ENCODE measurements at regions not wholly inside any gene's neighbourhood (a gene's known extent, or its start where the extent isn't known, plus 50 kb on each side); places are given as distances from the start of the nearest gene placed in this dataset.
"Not testable (repeated sequence)": the region's sequence is repeated elsewhere in the genome, so short reads cannot be mapped to it uniquely, and the experiment has no call there.

- WGBS (ENCODE audit: extremely low coverage, insufficient coverage, insufficient read length) = no CpG with 5 or more reads among the region's 11 CpGs
- H3K9me3 ChIP-seq (ENCODE audit: insufficient read depth, low read depth, low read length); DNase-seq; H2BK12ac ChIP-seq (ENCODE audit: low read length); H4K8ac ChIP-seq (ENCODE audit: low read depth, low read length); H3K23ac ChIP-seq (ENCODE audit: low read length); H3K4me2 ChIP-seq (ENCODE audit: low read length); H3K79me2 ChIP-seq (ENCODE audit: control insufficient read depth, insufficient read depth, low read length, poor library complexity); H4K12ac ChIP-seq (ENCODE audit: low read depth, low read length); H3K4me3 ChIP-seq (ENCODE audit: low read depth, low read length); H2BK5ac ChIP-seq (ENCODE audit: low read depth, low read length, poor library complexity); H4K91ac ChIP-seq (ENCODE audit: low read depth, low read length); H3K27me3 ChIP-seq (ENCODE audit: insufficient read depth, low read length); H3K9ac ChIP-seq (ENCODE audit: low read length); H3K4ac ChIP-seq (ENCODE audit: low read depth, low read length); H2AFZ ChIP-seq (ENCODE audit: insufficient read depth, low read length, poor library complexity); H3K79me1 ChIP-seq (ENCODE audit: low read length); H2BK120ac ChIP-seq (ENCODE audit: insufficient read depth, low read length, poor library complexity); H3K18ac ChIP-seq (ENCODE audit: low read length); H3K4me1 ChIP-seq (ENCODE audit: control insufficient read depth in 1 of 2, insufficient read depth in 2 of 2, low read length in 2 of 2); H3K27ac ChIP-seq (ENCODE audit: low read depth, low read length); H3K14ac ChIP-seq (ENCODE audit: low read length); H3K36me3 ChIP-seq (ENCODE audit: control insufficient read depth in 1 of 2, insufficient read depth in 2 of 2, low read length in 2 of 2); H2AK5ac ChIP-seq (ENCODE audit: low read length): not testable (repeated sequence)
These were observed 165.8 kb upstream of the COPS8 start for GRCh38 chr2:236919801-236920379.

DNA sequence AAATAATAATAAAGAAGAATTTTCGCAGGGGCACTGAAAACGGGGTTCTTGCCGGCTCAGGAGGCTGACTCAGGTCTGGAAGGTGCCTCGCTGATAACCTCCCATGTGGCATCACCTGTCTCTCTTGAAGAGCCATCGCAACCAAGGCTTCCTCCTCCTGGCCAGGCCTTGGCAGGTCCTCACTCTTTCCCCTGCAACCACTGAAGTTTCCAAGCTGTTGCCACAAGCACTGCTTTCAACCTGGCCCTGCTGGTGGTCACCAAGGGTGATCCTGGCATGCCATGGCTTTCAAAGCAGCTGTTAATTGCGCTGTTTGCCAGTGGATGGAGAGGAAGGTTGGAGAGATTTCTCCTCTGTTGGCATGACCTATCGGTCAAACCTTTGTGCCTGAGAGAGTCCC, 163.6 kb upstream of the COPS8 start:
- Histone ChIP-seq H4K12ac (ENCODE audit: low read depth, low read length) (no peak overlapping the region), H3K23ac (ENCODE audit: low read length) (no peak overlapping the region), H3K9ac (ENCODE audit: low read length) (no peak overlapping the region), H3K14ac (ENCODE audit: low read length) (no peak overlapping the region), H3K4me2 (ENCODE audit: low read length) (no peak overlapping the region), H3K36me3 (ENCODE audit: control insufficient read depth in 1 of 2, insufficient read depth in 2 of 2, low read length in 2 of 2) (no peaks in the 10 kb centered on the region), H3K18ac (ENCODE audit: low read length) (no peak overlapping the region), H3K79me2 (ENCODE audit: control insufficient read depth, insufficient read depth, low read length, poor library complexity) (no peaks in the 10 kb centered on the region), H4K8ac (ENCODE audit: low read depth, low read length) (no peak overlapping the region), H2AFZ (ENCODE audit: insufficient read depth, low read length, poor library complexity) (no peak overlapping the region), H2BK5ac (ENCODE audit: low read depth, low read length, poor library complexity) (no peak overlapping the region), H3K9me3 (ENCODE audit: insufficient read depth, low read depth, low read length) (no peaks in the 10 kb centered on the region), H3K4me1 (ENCODE audit: control insufficient read depth in 1 of 2, insufficient read depth in 2 of 2, low read length in 2 of 2) (peaks cover 2 to 6% of the 10 kb centered on the region in 2 experiments), H2BK12ac (ENCODE audit: low read length) (no peak overlapping the region), H2AK5ac (ENCODE audit: low read length) (no peak overlapping the region), H2BK120ac (ENCODE audit: insufficient read depth, low read length, poor library complexity) (no peak overlapping the region), H3K27ac (ENCODE audit: low read depth, low read length) (no peak overlapping the region), H4K91ac (ENCODE audit: low read depth, low read length) (no peak overlapping the region), H3K79me1 (ENCODE audit: low read length) (peaks cover 2% of the 10 kb centered on the region), H3K27me3 (ENCODE audit: insufficient read depth, low read length) (no peaks in the 10 kb centered on the region), H3K4me3 (ENCODE audit: low read depth, low read length) (no peak overlapping the region), H3K4ac (ENCODE audit: low read depth, low read length) (no peak overlapping the region)
- WGBS (ENCODE audit: extremely low coverage, insufficient coverage, insufficient read length) = no CpG with 5 or more reads among the region's 7 CpGs
- DNase-seq = no peak

DNA sequence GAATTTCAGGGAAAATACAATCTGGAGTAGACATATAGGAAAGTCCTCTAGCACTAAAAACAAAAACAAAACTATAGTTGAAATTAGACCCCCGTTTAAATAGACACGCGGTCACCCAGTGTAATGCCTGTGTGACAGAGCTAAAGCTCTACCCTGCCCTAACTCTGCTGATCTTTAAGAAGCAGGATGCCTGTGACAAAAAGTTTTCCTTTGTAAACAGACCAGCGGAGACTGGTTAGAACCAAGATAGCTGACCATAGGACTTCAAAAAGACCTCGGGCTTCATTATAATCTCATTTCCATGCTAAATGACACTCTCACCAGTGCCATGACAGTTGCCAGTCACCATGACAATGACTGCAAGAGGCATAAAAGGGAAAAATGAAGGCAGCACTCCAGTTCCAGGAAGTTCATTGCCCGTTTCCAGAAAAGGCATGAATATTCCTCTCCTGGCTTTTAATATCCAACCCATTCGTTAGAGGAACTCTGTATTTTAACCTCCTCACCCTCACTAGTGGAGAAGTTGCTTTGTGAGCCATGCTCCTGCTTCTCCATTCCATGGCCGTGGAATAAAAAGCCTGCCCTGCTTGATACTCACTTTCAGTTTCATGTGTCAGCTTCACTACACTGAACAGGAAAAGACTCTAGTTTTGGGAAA, 157.2 kb upstream of the COPS8 start:
- H2AFZ ChIP-seq (ENCODE audit: insufficient read depth, low read length, poor library complexity) = no peak overlapping the region
- H3K79me1 ChIP-seq (ENCODE audit: low read length) = no peaks in the 10 kb centered on the region
- WGBS (ENCODE audit: extremely low coverage, insufficient coverage, insufficient read length) = no CpG with 5 or more reads among the region's 8 CpGs
- H2BK12ac ChIP-seq (ENCODE audit: low read length) = no peak overlapping the region
- H3K4me2 ChIP-seq (ENCODE audit: low read length) = no peak overlapping the region
- no peaks in the 10 kb centered on the region for H3K4me1 ChIP-seq (ENCODE audit: control insufficient read depth in 1 of 2, insufficient read depth in 2 of 2, low read length in 2 of 2)
- no peak overlapping the region for H3K27ac ChIP-seq (ENCODE audit: low read depth, low read length)
- H2AK5ac ChIP-seq (ENCODE audit: low read length) = no peak overlapping the region
- no peak overlapping the region for H4K8ac ChIP-seq (ENCODE audit: low read depth, low read length)
- H3K23ac ChIP-seq (ENCODE audit: low read length) = no peak overlapping the region
- H3K4ac ChIP-seq (ENCODE audit: low read depth, low read length) = no peak overlapping the region
- H4K12ac ChIP-seq (ENCODE audit: low read depth, low read length) = no peak overlapping the region
- H3K27me3 ChIP-seq (ENCODE audit: insufficient read depth, low read length) = no peaks in the 10 kb centered on the region
- H3K18ac ChIP-seq (ENCODE audit: low read length) = no peak overlapping the region
- H3K9ac ChIP-seq (ENCODE audit: low read length) = no peak overlapping the region
- DNase-seq = no peak
- H2BK5ac ChIP-seq (ENCODE audit: low read depth, low read length, poor library complexity) = no peak overlapping the region
- no peaks in the 10 kb centered on the region for H3K79me2 ChIP-seq (ENCODE audit: control insufficient read depth, insufficient read depth, low read length, poor library complexity)
- no peaks in the 10 kb centered on the region for H3K9me3 ChIP-seq (ENCODE audit: insufficient read depth, low read depth, low read length)
- no peak overlapping the region for H2BK120ac ChIP-seq (ENCODE audit: insufficient read depth, low read length, poor library complexity)
- no peaks in the 10 kb centered on the region for H3K36me3 ChIP-seq (ENCODE audit: control insufficient read depth in 1 of 2, insufficient read depth in 2 of 2, low read length in 2 of 2)
- H3K14ac ChIP-seq (ENCODE audit: low read length) = no peak overlapping the region
- no peak overlapping the region for H4K91ac ChIP-seq (ENCODE audit: low read depth, low read length)
- H3K4me3 ChIP-seq (ENCODE audit: low read depth, low read length) = no peak overlapping the region

GRCh38 chr2:236932831-236933361, 152.8 kb upstream of the COPS8 start:
- no peak overlapping the region for H3K14ac ChIP-seq (ENCODE audit: low read length)
- no peak overlapping the region for H3K4me3 ChIP-seq (ENCODE audit: low read depth, low read length)
- no peaks in the 10 kb centered on the region for H3K79me1 ChIP-seq (ENCODE audit: low read length)
- no peaks in the 10 kb centered on the region for H3K4me1 ChIP-seq (ENCODE audit: control insufficient read depth in 1 of 2, insufficient read depth in 2 of 2, low read length in 2 of 2)
- H3K36me3 ChIP-seq (ENCODE audit: control insufficient read depth in 1 of 2, insufficient read depth in 2 of 2, low read length in 2 of 2) = no peaks in the 10 kb centered on the region
- H2AFZ ChIP-seq (ENCODE audit: insufficient read depth, low read length, poor library complexity) = no peak overlapping the region
- H2BK12ac ChIP-seq (ENCODE audit: low read length) = no peak overlapping the region
- no peaks in the 10 kb centered on the region for H3K27me3 ChIP-seq (ENCODE audit: insufficient read depth, low read length)
- no peak overlapping the region for H4K8ac ChIP-seq (ENCODE audit: low read depth, low read length)
- no CpG with 5 or more reads among the region's 9 CpGs for WGBS (ENCODE audit: extremely low coverage, insufficient coverage, insufficient read length)
- H3K4ac ChIP-seq (ENCODE audit: low read depth, low read length) = no peak overlapping the region
- H2BK5ac ChIP-seq (ENCODE audit: low read depth, low read length, poor library complexity) = no peak overlapping the region
- no peaks in the 10 kb centered on the region for H3K9me3 ChIP-seq (ENCODE audit: insufficient read depth, low read depth, low read length)
- H3K79me2 ChIP-seq (ENCODE audit: control insufficient read depth, insufficient read depth, low read length, poor library complexity) = no peaks in the 10 kb centered on the region
- H3K9ac ChIP-seq (ENCODE audit: low read length) = no peak overlapping the region
- no peak for DNase-seq
- no peak overlapping the region for H4K12ac ChIP-seq (ENCODE audit: low read depth, low read length)
- no peak overlapping the region for H3K4me2 ChIP-seq (ENCODE audit: low read length)
- H3K27ac ChIP-seq (ENCODE audit: low read depth, low read length) = no peak overlapping the region
- no peak overlapping the region for H3K23ac ChIP-seq (ENCODE audit: low read length)
- no peak overlapping the region for H4K91ac ChIP-seq (ENCODE audit: low read depth, low read length)
- H3K18ac ChIP-seq (ENCODE audit: low read length) = no peak overlapping the region
- no peak overlapping the region for H2AK5ac ChIP-seq (ENCODE audit: low read length)
- no peak overlapping the region for H2BK120ac ChIP-seq (ENCODE audit: insufficient read depth, low read length, poor library complexity)
